ENCODE measurements at regions not wholly inside any gene's neighbourhood (a gene's known extent, or its start where the extent isn't known, plus 50 kb on each side); places are given as distances from the start of the nearest gene placed in this dataset.

DNA sequence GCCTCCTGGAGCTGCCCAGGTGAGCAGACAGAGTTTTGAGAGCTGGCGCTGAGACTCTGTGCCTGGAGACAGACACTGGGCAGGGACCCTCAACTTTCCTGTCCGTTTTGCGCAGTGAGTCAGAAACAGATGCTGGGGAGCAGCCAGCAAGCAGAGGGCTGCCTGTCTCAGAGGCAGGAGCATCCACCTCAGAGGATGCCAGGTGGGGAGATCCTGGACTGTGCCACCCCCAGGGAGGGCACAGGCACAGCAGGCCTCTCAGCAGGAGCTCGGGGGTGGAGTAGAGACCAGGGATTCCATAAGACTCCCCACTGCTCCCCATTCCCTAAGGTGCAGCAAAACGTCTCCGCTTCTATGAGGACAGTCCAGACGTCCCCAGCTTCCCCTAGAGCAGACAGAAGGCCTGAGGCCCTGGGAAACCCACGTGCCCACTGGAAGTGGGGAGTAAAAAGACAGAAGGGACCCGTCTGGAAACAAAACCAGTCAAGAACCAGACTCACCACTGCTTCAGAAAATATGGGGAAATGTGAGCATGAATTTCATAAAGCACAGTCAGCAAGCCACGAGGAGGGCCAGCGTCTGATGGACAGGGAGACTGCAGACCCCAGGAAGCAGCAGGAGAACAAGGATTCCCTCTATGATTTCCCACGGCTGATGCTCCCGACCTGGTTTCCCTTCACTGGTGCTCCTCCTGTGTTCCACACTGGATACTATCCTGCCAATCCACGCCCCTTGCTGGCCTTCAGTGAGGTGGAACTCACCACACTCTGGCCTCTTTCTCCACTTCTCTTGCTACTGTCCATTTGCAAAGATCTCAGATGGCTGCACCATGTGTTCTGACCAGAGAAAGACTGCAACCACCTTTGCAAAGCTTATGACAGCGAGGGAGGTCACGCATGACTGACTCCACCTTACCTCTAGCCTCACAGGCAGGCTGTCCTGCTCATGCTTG is 151.3 kb upstream of the FAM20C start:
- Histone ChIP-seq H3K9me2 (ENCODE audit: insufficient read depth, low read length) (no peaks in the 10 kb centered on the region), H3K79me2 (replicated peaks; ENCODE audit: insufficient read depth, low read length) (no peaks in the 10 kb centered on the region), H3K9me3 (ENCODE audit: low read length) (no peaks in the 10 kb centered on the region), H3K27me3 (ENCODE audit: insufficient read depth, low read depth, low read length) (no peaks in the 10 kb centered on the region), H3K4me3 (ENCODE audit: low read length) (no peak overlapping the region), H3K27ac (ENCODE audit: low read length) (no peak overlapping the region), H3K9ac (ENCODE audit: low read length) (no peak overlapping the region), H4K20me1 (ENCODE audit: insufficient read depth) (no peaks in the 10 kb centered on the region), H3K4me2 (ENCODE audit: low read length) (no peak overlapping the region), H2AFZ (ENCODE audit: low read depth, low read length) (no peak overlapping the region), H3K36me3 (ENCODE audit: insufficient read depth, low read length) (no peaks in the 10 kb centered on the region), H3F3A (ENCODE audit: insufficient read depth, low read length, poor library complexity, severe bottlenecking) (no peaks in the 10 kb centered on the region)
- TF ChIP-seq TAF1 (IDR thresholded peaks at IDR 0.05; ENCODE audit: low read depth) (no peak), POLR2AphosphoS5 (IDR thresholded peaks at IDR 0.05) (no peak), EZH2 (IDR thresholded peaks at IDR 0.05; ENCODE audit: borderline replicate concordance, insufficient read depth, low read length, poor library complexity, severe bottlenecking) (no peak), RAD21 (conservative IDR thresholded peaks at IDR 0.05) (no peak)

DNA sequence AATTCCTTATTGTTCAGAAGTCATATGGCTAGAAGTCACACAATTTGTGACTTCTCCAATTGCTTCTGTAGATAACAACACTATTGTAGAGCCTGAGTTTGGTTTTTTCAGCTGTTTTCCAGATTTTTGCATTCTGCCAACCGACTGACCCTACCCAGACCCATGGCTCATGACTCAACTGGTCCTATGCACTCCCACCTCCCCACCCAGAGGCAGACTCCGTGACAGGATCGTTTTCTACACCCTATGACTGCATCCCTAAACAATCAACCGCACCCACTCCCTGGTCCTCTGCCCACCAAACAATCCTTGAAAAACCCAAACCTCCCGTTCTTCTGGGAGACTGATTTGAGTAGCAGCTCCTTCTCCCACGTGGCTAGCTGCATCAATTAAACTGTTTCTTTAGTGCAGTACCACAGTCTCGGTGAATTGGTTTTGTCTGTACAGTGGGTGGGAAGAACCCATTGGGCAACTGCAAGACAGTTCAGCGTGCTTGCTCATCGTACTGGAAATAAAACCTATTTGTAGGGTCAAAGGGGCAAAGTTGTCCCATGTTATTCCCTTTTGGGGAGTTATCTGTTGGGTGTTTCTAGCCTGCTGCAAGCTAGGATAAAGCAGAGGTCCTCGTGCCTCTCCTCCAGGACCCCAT is 150.3 kb upstream of the FAM20C start:
- H3K79me2 ChIP-seq (replicated peaks; ENCODE audit: insufficient read depth, low read length) = no peaks in the 10 kb centered on the region
- no peak overlapping the region for H3K4me3 ChIP-seq (ENCODE audit: low read length)
- H2AFZ ChIP-seq (ENCODE audit: low read depth, low read length) = no peak overlapping the region
- H3K9me3 ChIP-seq (ENCODE audit: low read length) = no peaks in the 10 kb centered on the region
- H3K27ac ChIP-seq (ENCODE audit: low read length) = no peak overlapping the region
- no peaks in the 10 kb centered on the region for H3K27me3 ChIP-seq (ENCODE audit: insufficient read depth, low read depth, low read length)
- no peak overlapping the region for H3K4me2 ChIP-seq (ENCODE audit: low read length)
- H3K36me3 ChIP-seq (ENCODE audit: insufficient read depth, low read length) = no peaks in the 10 kb centered on the region
- H3K9ac ChIP-seq (ENCODE audit: low read length) = no peak overlapping the region
- H4K20me1 ChIP-seq (ENCODE audit: insufficient read depth) = no peaks in the 10 kb centered on the region
- no peaks in the 10 kb centered on the region for H3K9me2 ChIP-seq (ENCODE audit: insufficient read depth, low read length)
- H3F3A ChIP-seq (ENCODE audit: insufficient read depth, low read length, poor library complexity, severe bottlenecking) = no peaks in the 10 kb centered on the region
- TF ChIP-seq EP300 (conservative IDR thresholded peaks at IDR 0.05; ENCODE audit: poor library complexity, severe bottlenecking) (no peak), SMC3 (conservative IDR thresholded peaks at IDR 0.05; ENCODE audit: poor library complexity) (no peak), MXI1 (conservative IDR thresholded peaks at IDR 0.05; ENCODE audit: poor library complexity, severe bottlenecking) (no peak), POLR2AphosphoS5 (IDR thresholded peaks at IDR 0.05) (no peak), RAD21 (conservative IDR thresholded peaks at IDR 0.05) (no peak), TAF1 (IDR thresholded peaks at IDR 0.05; ENCODE audit: low read depth) (no peak), EZH2 (IDR thresholded peaks at IDR 0.05; ENCODE audit: borderline replicate concordance, insufficient read depth, low read length, poor library complexity, severe bottlenecking) (no peak)
- TF ChIP-seq, protein P1, sequence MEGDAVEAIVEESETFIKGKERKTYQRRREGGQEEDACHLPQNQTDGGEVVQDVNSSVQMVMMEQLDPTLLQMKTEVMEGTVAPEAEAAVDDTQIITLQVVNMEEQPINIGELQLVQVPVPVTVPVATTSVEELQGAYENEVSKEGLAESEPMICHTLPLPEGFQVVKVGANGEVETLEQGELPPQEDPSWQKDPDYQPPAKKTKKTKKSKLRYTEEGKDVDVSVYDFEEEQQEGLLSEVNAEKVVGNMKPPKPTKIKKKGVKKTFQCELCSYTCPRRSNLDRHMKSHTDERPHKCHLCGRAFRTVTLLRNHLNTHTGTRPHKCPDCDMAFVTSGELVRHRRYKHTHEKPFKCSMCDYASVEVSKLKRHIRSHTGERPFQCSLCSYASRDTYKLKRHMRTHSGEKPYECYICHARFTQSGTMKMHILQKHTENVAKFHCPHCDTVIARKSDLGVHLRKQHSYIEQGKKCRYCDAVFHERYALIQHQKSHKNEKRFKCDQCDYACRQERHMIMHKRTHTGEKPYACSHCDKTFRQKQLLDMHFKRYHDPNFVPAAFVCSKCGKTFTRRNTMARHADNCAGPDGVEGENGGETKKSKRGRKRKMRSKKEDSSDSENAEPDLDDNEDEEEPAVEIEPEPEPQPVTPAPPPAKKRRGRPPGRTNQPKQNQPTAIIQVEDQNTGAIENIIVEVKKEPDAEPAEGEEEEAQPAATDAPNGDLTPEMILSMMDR (IDR thresholded peaks at IDR 0.05; ENCODE audit: poor library complexity, severe bottlenecking) = no peak
- TF ChIP-seq, protein P2, sequence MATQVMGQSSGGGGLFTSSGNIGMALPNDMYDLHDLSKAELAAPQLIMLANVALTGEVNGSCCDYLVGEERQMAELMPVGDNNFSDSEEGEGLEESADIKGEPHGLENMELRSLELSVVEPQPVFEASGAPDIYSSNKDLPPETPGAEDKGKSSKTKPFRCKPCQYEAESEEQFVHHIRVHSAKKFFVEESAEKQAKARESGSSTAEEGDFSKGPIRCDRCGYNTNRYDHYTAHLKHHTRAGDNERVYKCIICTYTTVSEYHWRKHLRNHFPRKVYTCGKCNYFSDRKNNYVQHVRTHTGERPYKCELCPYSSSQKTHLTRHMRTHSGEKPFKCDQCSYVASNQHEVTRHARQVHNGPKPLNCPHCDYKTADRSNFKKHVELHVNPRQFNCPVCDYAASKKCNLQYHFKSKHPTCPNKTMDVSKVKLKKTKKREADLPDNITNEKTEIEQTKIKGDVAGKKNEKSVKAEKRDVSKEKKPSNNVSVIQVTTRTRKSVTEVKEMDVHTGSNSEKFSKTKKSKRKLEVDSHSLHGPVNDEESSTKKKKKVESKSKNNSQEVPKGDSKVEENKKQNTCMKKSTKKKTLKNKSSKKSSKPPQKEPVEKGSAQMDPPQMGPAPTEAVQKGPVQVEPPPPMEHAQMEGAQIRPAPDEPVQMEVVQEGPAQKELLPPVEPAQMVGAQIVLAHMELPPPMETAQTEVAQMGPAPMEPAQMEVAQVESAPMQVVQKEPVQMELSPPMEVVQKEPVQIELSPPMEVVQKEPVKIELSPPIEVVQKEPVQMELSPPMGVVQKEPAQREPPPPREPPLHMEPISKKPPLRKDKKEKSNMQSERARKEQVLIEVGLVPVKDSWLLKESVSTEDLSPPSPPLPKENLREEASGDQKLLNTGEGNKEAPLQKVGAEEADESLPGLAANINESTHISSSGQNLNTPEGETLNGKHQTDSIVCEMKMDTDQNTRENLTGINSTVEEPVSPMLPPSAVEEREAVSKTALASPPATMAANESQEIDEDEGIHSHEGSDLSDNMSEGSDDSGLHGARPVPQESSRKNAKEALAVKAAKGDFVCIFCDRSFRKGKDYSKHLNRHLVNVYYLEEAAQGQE (IDR thresholded peaks at IDR 0.05; ENCODE audit: borderline replicate concordance) = no peak

All from neural cell (in vitro differentiated cells).